HG03571 (cell line): ENCODE measurements at regions not wholly inside any gene's neighbourhood (a gene's known extent, or its start where the extent isn't known, plus 50 kb on each side); places are given as distances from the start of the nearest gene placed in this dataset.
"Not testable (repeated sequence)": the region's sequence is repeated elsewhere in the genome, so short reads cannot be mapped to it uniquely, and the experiment has no call there.

Experiments used
- ATAC-seq: cut with Tn5 transposase; IDR thresholded peaks from one replicate; pipeline ENCODE4 v1.9.1; 2021; ENCODE audit not compliant: unreplicated experiment

GRCh38 chr4:24211856-24212255 lies 322.0 kb upstream of the PPARGC1A start:
- no peak for ATAC-seq

GRCh38 chr4:24210332-24210902 lies 320.6 kb upstream of the PPARGC1A start:
- no peak for ATAC-seq

GRCh38 chr4:24209906-24210305 lies 320.1 kb upstream of the PPARGC1A start:
- ATAC-seq: no peak

GRCh38 chr4:24209131-24209530 lies 319.3 kb upstream of the PPARGC1A start:
- no peak for ATAC-seq

- no peak for ATAC-seq
Observed at GRCh38 chr4:24208691-24209090, 318.8 kb upstream of the PPARGC1A start.

GRCh38 chr4:24204708-24205107 lies 314.9 kb upstream of the PPARGC1A start:
- ATAC-seq: not testable (repeated sequence)

- no peak for ATAC-seq
Observed at GRCh38 chr4:24203926-24204325, 314.1 kb upstream of the PPARGC1A start.

GRCh38 chr4:24202579-24202978 lies 312.7 kb upstream of the PPARGC1A start:
- no peak for ATAC-seq

- ATAC-seq: no peak
Observed at GRCh38 chr4:24197955-24198354, 308.1 kb upstream of the PPARGC1A start.

- ATAC-seq: no peak
Observed at GRCh38 chr4:24196785-24197184, 306.9 kb upstream of the PPARGC1A start.

- ATAC-seq: no peak
Observed at GRCh38 chr4:24195991-24196736, 306.3 kb upstream of the PPARGC1A start.

- no peak for ATAC-seq
Observed at GRCh38 chr4:24192018-24192641, 302.3 kb upstream of the PPARGC1A start.

GRCh38 chr4:24190761-24191695 lies 301.2 kb upstream of the PPARGC1A start:
- ATAC-seq: no peak

- ATAC-seq: no peak
Observed at GRCh38 chr4:24188459-24188858, 298.6 kb upstream of the PPARGC1A start.

GRCh38 chr4:24186466-24186865 lies 296.6 kb upstream of the PPARGC1A start:
- no peak for ATAC-seq

- no peak for ATAC-seq
Observed at GRCh38 chr4:24181005-24181404, 291.2 kb upstream of the PPARGC1A start.

- no peak for ATAC-seq
Observed at GRCh38 chr4:24180586-24180985, 290.7 kb upstream of the PPARGC1A start.

GRCh38 chr4:24179201-24179840 lies 289.5 kb upstream of the PPARGC1A start:
- ATAC-seq: no peak

- ATAC-seq: not testable (repeated sequence)
Observed at GRCh38 chr4:24177443-24177842, 287.6 kb upstream of the PPARGC1A start.

GRCh38 chr4:24175707-24176106 lies 285.9 kb upstream of the PPARGC1A start:
- ATAC-seq: no peak

GRCh38 chr4:24174602-24175001 lies 284.8 kb upstream of the PPARGC1A start:
- no peak for ATAC-seq
